ENCODE measurements at regions not wholly inside any gene's neighbourhood (a gene's known extent, or its start where the extent isn't known, plus 50 kb on each side); places are given as distances from the start of the nearest gene placed in this dataset.
"Not testable (repeated sequence)": the region's sequence is repeated elsewhere in the genome, so short reads cannot be mapped to it uniquely, and the experiment has no call there.

DNA sequence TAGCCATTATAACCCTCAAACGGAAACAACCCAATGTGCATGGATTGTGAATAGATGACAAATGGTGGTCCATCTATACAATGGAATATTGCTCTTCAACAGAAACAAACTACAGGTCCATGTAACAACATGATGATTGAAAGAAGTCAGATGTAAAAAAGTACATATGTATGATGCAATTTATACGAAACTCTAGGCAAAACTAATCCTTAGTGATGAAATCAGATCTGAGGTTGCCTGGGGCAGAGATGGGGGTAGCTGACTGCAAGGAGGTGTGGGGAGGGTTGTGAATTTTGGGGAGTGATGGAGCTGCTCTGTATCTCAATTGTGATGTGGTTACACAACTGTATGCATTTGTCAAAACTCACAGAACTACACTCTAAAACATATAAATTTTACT is 57.0 kb upstream of the RABL2A start:
- TF ChIP-seq, protein P1, sequence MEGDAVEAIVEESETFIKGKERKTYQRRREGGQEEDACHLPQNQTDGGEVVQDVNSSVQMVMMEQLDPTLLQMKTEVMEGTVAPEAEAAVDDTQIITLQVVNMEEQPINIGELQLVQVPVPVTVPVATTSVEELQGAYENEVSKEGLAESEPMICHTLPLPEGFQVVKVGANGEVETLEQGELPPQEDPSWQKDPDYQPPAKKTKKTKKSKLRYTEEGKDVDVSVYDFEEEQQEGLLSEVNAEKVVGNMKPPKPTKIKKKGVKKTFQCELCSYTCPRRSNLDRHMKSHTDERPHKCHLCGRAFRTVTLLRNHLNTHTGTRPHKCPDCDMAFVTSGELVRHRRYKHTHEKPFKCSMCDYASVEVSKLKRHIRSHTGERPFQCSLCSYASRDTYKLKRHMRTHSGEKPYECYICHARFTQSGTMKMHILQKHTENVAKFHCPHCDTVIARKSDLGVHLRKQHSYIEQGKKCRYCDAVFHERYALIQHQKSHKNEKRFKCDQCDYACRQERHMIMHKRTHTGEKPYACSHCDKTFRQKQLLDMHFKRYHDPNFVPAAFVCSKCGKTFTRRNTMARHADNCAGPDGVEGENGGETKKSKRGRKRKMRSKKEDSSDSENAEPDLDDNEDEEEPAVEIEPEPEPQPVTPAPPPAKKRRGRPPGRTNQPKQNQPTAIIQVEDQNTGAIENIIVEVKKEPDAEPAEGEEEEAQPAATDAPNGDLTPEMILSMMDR (conservative IDR thresholded peaks at IDR 0.05; ENCODE audit: low read depth in 2 of 2): not testable (repeated sequence)
- not testable (repeated sequence) for TF ChIP-seq POLR2AphosphoS5 (IDR thresholded peaks at IDR 0.05; ENCODE audit: low read depth); EZH2 (IDR thresholded peaks at IDR 0.05; ENCODE audit: low read depth, unreplicated experiment); CREB1 (CRISPR knock-in tag; IDR thresholded peaks at IDR 0.05; ENCODE audit: low read depth); EZH2phosphoT487 (IDR thresholded peaks at IDR 0.05; ENCODE audit: unreplicated experiment); ZNF331 (CRISPR knock-in tag; IDR thresholded peaks at IDR 0.05; ENCODE audit: low read depth)
- TF ChIP-seq, protein P2, sequence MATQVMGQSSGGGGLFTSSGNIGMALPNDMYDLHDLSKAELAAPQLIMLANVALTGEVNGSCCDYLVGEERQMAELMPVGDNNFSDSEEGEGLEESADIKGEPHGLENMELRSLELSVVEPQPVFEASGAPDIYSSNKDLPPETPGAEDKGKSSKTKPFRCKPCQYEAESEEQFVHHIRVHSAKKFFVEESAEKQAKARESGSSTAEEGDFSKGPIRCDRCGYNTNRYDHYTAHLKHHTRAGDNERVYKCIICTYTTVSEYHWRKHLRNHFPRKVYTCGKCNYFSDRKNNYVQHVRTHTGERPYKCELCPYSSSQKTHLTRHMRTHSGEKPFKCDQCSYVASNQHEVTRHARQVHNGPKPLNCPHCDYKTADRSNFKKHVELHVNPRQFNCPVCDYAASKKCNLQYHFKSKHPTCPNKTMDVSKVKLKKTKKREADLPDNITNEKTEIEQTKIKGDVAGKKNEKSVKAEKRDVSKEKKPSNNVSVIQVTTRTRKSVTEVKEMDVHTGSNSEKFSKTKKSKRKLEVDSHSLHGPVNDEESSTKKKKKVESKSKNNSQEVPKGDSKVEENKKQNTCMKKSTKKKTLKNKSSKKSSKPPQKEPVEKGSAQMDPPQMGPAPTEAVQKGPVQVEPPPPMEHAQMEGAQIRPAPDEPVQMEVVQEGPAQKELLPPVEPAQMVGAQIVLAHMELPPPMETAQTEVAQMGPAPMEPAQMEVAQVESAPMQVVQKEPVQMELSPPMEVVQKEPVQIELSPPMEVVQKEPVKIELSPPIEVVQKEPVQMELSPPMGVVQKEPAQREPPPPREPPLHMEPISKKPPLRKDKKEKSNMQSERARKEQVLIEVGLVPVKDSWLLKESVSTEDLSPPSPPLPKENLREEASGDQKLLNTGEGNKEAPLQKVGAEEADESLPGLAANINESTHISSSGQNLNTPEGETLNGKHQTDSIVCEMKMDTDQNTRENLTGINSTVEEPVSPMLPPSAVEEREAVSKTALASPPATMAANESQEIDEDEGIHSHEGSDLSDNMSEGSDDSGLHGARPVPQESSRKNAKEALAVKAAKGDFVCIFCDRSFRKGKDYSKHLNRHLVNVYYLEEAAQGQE (IDR thresholded peaks at IDR 0.05; ENCODE audit: unreplicated experiment): not testable (repeated sequence)
